ENCODE measurements at regions not wholly inside any gene's neighbourhood (a gene's known extent, or its start where the extent isn't known, plus 50 kb on each side); places are given as distances from the start of the nearest gene placed in this dataset.

GRCh38 chr13:107860284-107860683 lies 355.1 kb downstream of the LIG4 start:
- Histone ChIP-seq H3K9me3 (replicated peaks) (no peaks in the 10 kb centered on the region), H3K4me3 (no peak overlapping the region), H3K4me1 (no peaks in the 10 kb centered on the region), H3K27ac (replicated peaks) (no peak overlapping the region), H3K27me3 (ENCODE audit: low read depth) (peaks cover 14% of the 10 kb centered on the region), H3K36me3 (no peaks in the 10 kb centered on the region)
- DNase-seq = no peak
- intact Hi-C loops (cut with micrococcal nuclease) = no loop called here
- no peak for TF ChIP-seq CTCF (IDR thresholded peaks at IDR 0.05; ENCODE audit: borderline replicate concordance)

- Histone ChIP-seq H3K36me3 (no peaks in the 10 kb centered on the region), H3K27me3 (ENCODE audit: low read depth) (no peaks in the 10 kb centered on the region), H3K4me1 (no peaks in the 10 kb centered on the region), H3K27ac (replicated peaks) (no peak overlapping the region), H3K9me3 (replicated peaks) (no peaks in the 10 kb centered on the region), H3K4me3 (no peak overlapping the region)
- intact Hi-C loops (cut with micrococcal nuclease) = no loop called here
- TF ChIP-seq CTCF (IDR thresholded peaks at IDR 0.05; ENCODE audit: borderline replicate concordance) = no peak
- no peak for DNase-seq
These were observed 360.5 kb downstream of the LIG4 start for GRCh38 chr13:107854880-107855279.

GRCh38 chr13:107852072-107852471 lies 363.3 kb downstream of the LIG4 start:
- no peak overlapping the region for H3K27ac ChIP-seq (replicated peaks)
- no peak for TF ChIP-seq CTCF (IDR thresholded peaks at IDR 0.05; ENCODE audit: borderline replicate concordance)
- no peaks in the 10 kb centered on the region for H3K9me3 ChIP-seq (replicated peaks)
- no peaks in the 10 kb centered on the region for H3K4me1 ChIP-seq
- intact Hi-C loops (cut with micrococcal nuclease) = no loop called here
- H3K36me3 ChIP-seq = no peaks in the 10 kb centered on the region
- DNase-seq = no peak
- H3K27me3 ChIP-seq (ENCODE audit: low read depth) = no peaks in the 10 kb centered on the region
- H3K4me3 ChIP-seq = no peak overlapping the region

- Histone ChIP-seq H3K4me1 (no peaks in the 10 kb centered on the region), H3K27me3 (ENCODE audit: low read depth) (no peaks in the 10 kb centered on the region), H3K36me3 (no peaks in the 10 kb centered on the region), H3K9me3 (replicated peaks) (no peaks in the 10 kb centered on the region), H3K4me3 (no peak overlapping the region), H3K27ac (replicated peaks) (no peak overlapping the region)
- TF ChIP-seq CTCF (IDR thresholded peaks at IDR 0.05; ENCODE audit: borderline replicate concordance) = no peak
- intact Hi-C loops (cut with micrococcal nuclease) = no loop called here
- no peak for DNase-seq
These were observed 363.7 kb downstream of the LIG4 start for GRCh38 chr13:107851670-107852069.

- intact Hi-C loops (cut with micrococcal nuclease) = no loop called here
- Histone ChIP-seq H3K36me3 (no peaks in the 10 kb centered on the region), H3K27me3 (ENCODE audit: low read depth) (no peaks in the 10 kb centered on the region), H3K4me3 (no peak overlapping the region), H3K9me3 (replicated peaks) (no peaks in the 10 kb centered on the region), H3K27ac (replicated peaks) (no peak overlapping the region), H3K4me1 (no peaks in the 10 kb centered on the region)
- TF ChIP-seq CTCF (IDR thresholded peaks at IDR 0.05; ENCODE audit: borderline replicate concordance) = no peak
- no peak for DNase-seq
These were observed 367.9 kb downstream of the LIG4 start for GRCh38 chr13:107847406-107847805.

GRCh38 chr13:107846642-107847041 lies 368.7 kb downstream of the LIG4 start:
- Histone ChIP-seq H3K36me3 (no peaks in the 10 kb centered on the region), H3K9me3 (replicated peaks) (no peaks in the 10 kb centered on the region), H3K27me3 (ENCODE audit: low read depth) (no peaks in the 10 kb centered on the region), H3K4me1 (no peaks in the 10 kb centered on the region), H3K27ac (replicated peaks) (no peak overlapping the region), H3K4me3 (no peak overlapping the region)
- intact Hi-C loops (cut with micrococcal nuclease) = no loop called here
- no peak for TF ChIP-seq CTCF (IDR thresholded peaks at IDR 0.05; ENCODE audit: borderline replicate concordance)
- DNase-seq = no peak

Data from left ventricle myocardium inferior (tissue), 1 donor.